ENCODE measurements at regions not wholly inside any gene's neighbourhood (a gene's known extent, or its start where the extent isn't known, plus 50 kb on each side); places are given as distances from the start of the nearest gene placed in this dataset.

- Mint-ChIP-seq H3K27ac (ENCODE audit: unreplicated experiment) (no peak overlapping the region), H3K36me3 (ENCODE audit: insufficient read depth, unreplicated experiment) (no peaks in the 10 kb centered on the region), H3K4me1 (ENCODE audit: low read depth, unreplicated experiment) (peaks cover 4% of the 10 kb centered on the region), H3K4me3 (ENCODE audit: low read depth, unreplicated experiment) (no peak overlapping the region), H3K27me3 (ENCODE audit: unreplicated experiment) (no peaks in the 10 kb centered on the region), H3K9me3 (ENCODE audit: low read depth, unreplicated experiment) (no peaks in the 10 kb centered on the region)
- no peak for DNase-seq
- BruUV-seq (replicated peaks), result no TSS peak
- intact Hi-C loops (cut with micrococcal nuclease; ENCODE audit: unreplicated experiment), result no loop called here
- CTCF ChIA-PET, result interaction anchor here (1.2 kb wide), 1 partner anchor 303 kb away, joined by 8 read pairs; no protein-coding TSS in a partner anchor
- TF ChIP-seq CTCF (IDR thresholded peaks at IDR 0.05; ENCODE audit: unreplicated experiment), result no peak
Observed at GRCh38 chr1:89460325-89460724, 64.3 kb upstream of the LRRC8B start.

GRCh38 chr1:89462250-89462649 is 62.4 kb upstream of the LRRC8B start:
- H3K27ac Mint-ChIP-seq (ENCODE audit: unreplicated experiment), result no peak overlapping the region
- peaks cover 19% of the 10 kb centered on the region for H3K4me1 Mint-ChIP-seq (ENCODE audit: low read depth, unreplicated experiment)
- no TSS peak for BruUV-seq (replicated peaks)
- no peak for DNase-seq
- no peaks in the 10 kb centered on the region for H3K27me3 Mint-ChIP-seq (ENCODE audit: unreplicated experiment)
- intact Hi-C loops (cut with micrococcal nuclease; ENCODE audit: unreplicated experiment), result no loop called here
- no peaks in the 10 kb centered on the region for H3K36me3 Mint-ChIP-seq (ENCODE audit: insufficient read depth, unreplicated experiment)
- no peaks in the 10 kb centered on the region for H3K9me3 Mint-ChIP-seq (ENCODE audit: low read depth, unreplicated experiment)
- H3K4me3 Mint-ChIP-seq (ENCODE audit: low read depth, unreplicated experiment), result no peak overlapping the region
- CTCF ChIA-PET, result no interaction called here
- TF ChIP-seq CTCF (IDR thresholded peaks at IDR 0.05; ENCODE audit: unreplicated experiment), result no peak

- DNase-seq, result no peak
- Mint-ChIP-seq H3K36me3 (ENCODE audit: insufficient read depth, unreplicated experiment) (no peaks in the 10 kb centered on the region), H3K27me3 (ENCODE audit: unreplicated experiment) (no peaks in the 10 kb centered on the region), H3K4me3 (ENCODE audit: low read depth, unreplicated experiment) (no peak overlapping the region), H3K9me3 (ENCODE audit: low read depth, unreplicated experiment) (no peaks in the 10 kb centered on the region), H3K27ac (ENCODE audit: unreplicated experiment) (no peak overlapping the region), H3K4me1 (ENCODE audit: low read depth, unreplicated experiment) (peaks cover 19% of the 10 kb centered on the region)
- intact Hi-C loops (cut with micrococcal nuclease; ENCODE audit: unreplicated experiment), result no loop called here
- TF ChIP-seq CTCF (IDR thresholded peaks at IDR 0.05; ENCODE audit: unreplicated experiment), result no peak
- BruUV-seq (replicated peaks), result no TSS peak
- CTCF ChIA-PET, result interaction anchor here (1.4 kb wide), 1 partner anchor 124 kb away, joined by 3 read pairs; no protein-coding TSS in a partner anchor
Observed at GRCh38 chr1:89464008-89464407, 60.6 kb upstream of the LRRC8B start.

DNA sequence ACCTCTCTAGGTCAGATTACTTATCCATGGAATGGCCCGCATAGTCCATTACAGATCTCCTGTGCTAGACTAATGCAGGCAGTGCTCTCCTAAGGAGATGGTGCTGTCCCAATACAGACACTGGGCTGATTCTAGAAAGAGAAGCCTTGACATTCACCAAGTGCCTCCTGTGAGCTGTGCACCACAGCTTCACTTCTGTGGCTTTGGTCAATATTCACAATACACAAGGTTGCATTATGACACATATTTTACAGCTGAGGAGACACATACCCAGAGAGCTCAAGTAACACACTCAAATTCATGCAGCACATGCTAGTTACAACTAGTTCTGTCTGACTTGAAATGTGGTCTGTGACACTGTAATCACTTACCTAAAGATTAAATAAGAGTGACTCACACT is 59.4 kb upstream of the LRRC8B start:
- no peak overlapping the region for H3K4me3 Mint-ChIP-seq (ENCODE audit: low read depth, unreplicated experiment)
- intact Hi-C loops (cut with micrococcal nuclease; ENCODE audit: unreplicated experiment), result no loop called here
- no peak overlapping the region for H3K27ac Mint-ChIP-seq (ENCODE audit: unreplicated experiment)
- BruUV-seq (replicated peaks), result no TSS peak
- DNase-seq, result no peak
- H3K9me3 Mint-ChIP-seq (ENCODE audit: low read depth, unreplicated experiment), result no peaks in the 10 kb centered on the region
- CTCF ChIA-PET, result interaction anchor here (0.5 to 1.4 kb wide), 3 partner anchors 9 to 157 kb away, joined by 3 read pairs; no protein-coding TSS in a partner anchor
- no peaks in the 10 kb centered on the region for H3K36me3 Mint-ChIP-seq (ENCODE audit: insufficient read depth, unreplicated experiment)
- TF ChIP-seq CTCF (IDR thresholded peaks at IDR 0.05; ENCODE audit: unreplicated experiment), result no peak
- no peaks in the 10 kb centered on the region for H3K27me3 Mint-ChIP-seq (ENCODE audit: unreplicated experiment)
- H3K4me1 Mint-ChIP-seq (ENCODE audit: low read depth, unreplicated experiment), result peaks cover 19% of the 10 kb centered on the region
